GM10266 (cell line): ENCODE measurements at regions not wholly inside any gene's neighbourhood (a gene's known extent, or its start where the extent isn't known, plus 50 kb on each side); places are given as distances from the start of the nearest gene placed in this dataset.

Source experiments
- DNase-seq: peaks from one replicate; pipeline ENCODE4 v3.0.0; 2012; ENCODE audit errors: extremely low spot score
- CTCF ChIP-seq: IDR thresholded peaks from 2 replicates; pipeline ENCODE4 v1.5.1; 2012; ENCODE audit warnings: mild to moderate bottlenecking, low read depth; ENCODE audit not compliant: control insufficient read depth, insufficient read depth; ENCODE audit errors: missing control alignments

- DNase-seq, result peak; percentile 44
These were observed 110.2 kb upstream of the CCDC68 start for GRCh38 chr18:55069497-55069896.

GRCh38 chr18:55064760-55065159 is 105.5 kb upstream of the CCDC68 start:
- DNase-seq, result peak; percentile 8
- TF ChIP-seq CTCF, result no peak

More at GRCh38 chr18:55069497-55069896, 110.2 kb upstream of the CCDC68 start:
- TF ChIP-seq CTCF, result no peak

- no peak for DNase-seq
- no peak for TF ChIP-seq CTCF
These were observed 104.8 kb upstream of the CCDC68 start for GRCh38 chr18:55064073-55064472.

GRCh38 chr18:55054021-55054990 is 95.0 kb upstream of the CCDC68 start:
- DNase-seq, result no peak
- TF ChIP-seq CTCF, result no peak

- DNase-seq, result no peak
- TF ChIP-seq CTCF, result no peak
These were observed 89.6 kb upstream of the CCDC68 start for GRCh38 chr18:55048892-55049291.

GRCh38 chr18:55047546-55047945 is 88.3 kb upstream of the CCDC68 start:
- no peak for DNase-seq
- no peak for TF ChIP-seq CTCF

- TF ChIP-seq CTCF, result no peak
- DNase-seq, result no peak
These were observed 82.1 kb upstream of the CCDC68 start for GRCh38 chr18:55041366-55041765.
